ENCODE measurements at regions not wholly inside any gene's neighbourhood (a gene's known extent, or its start where the extent isn't known, plus 50 kb on each side); places are given as distances from the start of the nearest gene placed in this dataset.

DNA sequence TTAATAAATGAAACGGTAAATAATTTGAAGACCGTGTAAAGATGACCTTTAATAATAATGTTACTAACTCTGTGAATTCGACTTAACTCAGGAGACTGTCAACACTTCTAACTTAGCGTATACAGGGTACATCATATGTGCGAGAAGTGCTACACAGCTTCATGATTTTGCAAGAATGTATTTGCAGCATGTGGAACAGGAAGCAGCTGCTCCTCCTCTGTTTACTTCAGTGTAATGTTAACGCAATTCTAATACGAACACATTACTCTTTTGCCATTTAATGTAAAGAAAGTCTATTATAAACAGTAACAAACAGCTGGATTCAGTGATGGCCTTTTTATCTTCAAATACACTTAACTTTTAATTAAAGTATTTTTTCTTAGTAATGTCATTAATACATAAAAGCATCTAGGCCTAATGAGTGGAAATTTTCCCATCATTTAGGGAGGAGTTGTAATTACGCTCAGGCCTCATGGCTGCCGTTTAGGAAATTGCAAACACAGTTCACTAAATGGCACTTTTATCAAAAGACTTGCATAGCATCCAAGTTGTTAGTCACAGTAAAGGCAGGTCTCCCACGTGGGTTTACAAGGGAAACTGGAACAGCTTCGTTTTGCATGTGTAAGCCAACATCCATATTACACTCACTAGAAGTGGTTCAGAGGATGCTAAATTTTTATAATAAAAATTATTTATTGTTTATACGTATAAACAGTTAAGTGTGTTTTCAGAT, 635.7 kb downstream of the FBXO15 start:
- no peak for DNase-seq

DNA sequence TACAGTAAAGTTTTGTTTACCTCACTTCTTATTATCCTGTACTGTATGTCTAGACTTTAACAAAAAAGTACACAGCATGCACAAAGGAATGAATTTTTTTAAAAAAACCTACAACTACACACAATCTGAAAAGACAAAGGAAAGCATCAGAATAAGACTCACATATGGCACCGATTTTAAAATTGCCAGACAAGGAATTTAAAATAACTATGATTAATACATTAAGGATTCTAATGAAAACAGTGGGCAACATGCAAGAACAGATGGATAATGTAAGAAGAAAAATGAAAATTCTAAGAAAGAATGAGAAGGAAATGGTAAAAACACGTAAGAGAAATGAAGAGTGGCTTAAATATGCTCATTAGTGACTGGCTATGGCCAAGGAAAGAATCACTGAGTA, 638.2 kb downstream of the FBXO15 start:
- DNase-seq, result no peak

DNA sequence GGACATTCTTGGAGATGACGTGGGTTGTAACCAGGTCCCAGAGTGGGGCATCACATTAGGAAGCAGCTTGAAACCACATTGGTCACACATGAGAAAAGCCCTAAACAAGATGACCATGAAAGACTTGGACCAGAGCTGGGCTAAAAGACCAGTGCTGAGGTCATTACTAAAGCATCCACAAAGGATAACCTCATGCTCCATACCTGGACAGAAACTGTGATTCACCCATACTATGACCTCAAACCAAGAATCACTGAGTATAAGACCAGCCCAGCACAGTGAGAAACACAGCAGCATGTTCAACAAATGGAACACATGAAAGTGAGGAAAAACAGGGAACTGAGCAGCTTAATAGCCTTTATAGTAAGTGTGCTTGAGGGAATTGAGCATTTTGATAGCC, 635.5 kb upstream of the NETO1 start:
- no peak for DNase-seq

DNA sequence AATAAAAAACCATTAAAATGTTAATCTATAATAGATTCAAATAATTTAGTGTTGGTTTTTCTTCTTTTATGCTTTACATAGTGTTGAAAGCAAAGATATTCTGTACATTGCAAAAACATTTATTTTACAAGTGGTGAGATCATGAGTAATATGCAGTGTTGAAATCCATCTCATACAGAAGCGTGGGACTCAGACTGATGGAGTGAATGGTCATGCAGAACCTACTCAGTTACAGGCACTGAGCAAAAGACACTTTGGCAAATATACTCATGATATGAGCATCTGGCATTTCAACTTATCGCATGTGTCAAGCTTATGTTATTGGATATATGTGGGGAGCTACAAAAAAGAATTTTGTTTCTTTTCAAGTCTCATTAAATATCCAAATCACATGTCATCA, 620.2 kb upstream of the NETO1 start:
- no peak for DNase-seq

DNA sequence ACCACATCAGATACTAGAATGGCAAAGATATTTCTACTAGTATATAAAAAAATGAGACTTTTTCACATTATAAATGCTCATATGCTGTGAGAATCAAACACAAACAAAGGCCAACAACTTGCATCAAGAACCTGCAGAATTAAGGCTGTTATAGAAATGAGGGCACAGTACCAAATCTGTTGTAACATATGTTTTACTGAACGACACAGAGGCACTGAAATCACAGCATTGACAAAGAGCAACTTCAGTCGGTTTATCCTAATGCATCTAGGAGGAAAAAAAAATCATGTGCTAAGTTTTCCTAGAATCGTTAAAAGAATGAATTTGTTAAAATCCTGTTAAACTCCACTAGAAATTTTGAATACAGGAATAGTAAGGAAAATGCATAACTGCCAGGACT, 617.4 kb upstream of the NETO1 start:
- DNase-seq, result no peak

DNA sequence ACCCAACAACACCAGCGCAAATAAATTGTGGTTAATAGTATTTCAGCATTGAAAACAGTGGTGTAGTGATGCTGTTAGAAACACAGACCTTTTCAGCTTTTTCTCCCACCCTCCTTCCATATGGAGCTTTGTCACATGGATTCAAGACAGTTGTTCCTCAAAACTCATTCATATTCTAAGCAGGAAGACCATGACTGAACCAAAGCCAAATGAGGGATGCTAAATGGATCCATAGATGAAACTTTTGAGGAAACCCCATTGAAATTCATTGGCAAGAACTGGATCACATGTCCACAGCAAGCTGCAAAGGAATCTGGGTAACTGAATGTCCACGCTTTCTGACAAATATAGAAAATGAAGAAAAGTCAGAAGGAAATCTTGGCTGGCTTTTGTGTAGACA, 615.1 kb upstream of the NETO1 start:
- no peak for DNase-seq

DNA sequence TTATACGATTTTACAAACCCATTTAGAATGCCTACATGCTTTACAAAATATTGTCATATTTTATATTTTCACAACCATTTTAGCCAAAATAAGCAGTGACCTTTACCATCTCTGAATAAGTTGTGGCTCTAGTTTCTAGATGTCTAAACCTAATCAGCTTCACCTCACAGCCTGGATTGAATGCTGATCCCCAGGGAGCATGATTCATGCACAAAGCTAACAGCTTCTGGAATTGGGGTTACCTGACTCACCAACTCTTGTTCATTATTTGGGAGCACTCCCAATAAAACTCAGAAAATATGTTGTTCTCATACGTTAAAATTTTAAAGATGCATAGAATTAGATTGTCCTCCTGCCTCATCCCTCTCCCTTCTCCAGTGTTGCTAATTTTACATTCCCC, 611.7 kb upstream of the NETO1 start:
- DNase-seq, result no peak

DNA sequence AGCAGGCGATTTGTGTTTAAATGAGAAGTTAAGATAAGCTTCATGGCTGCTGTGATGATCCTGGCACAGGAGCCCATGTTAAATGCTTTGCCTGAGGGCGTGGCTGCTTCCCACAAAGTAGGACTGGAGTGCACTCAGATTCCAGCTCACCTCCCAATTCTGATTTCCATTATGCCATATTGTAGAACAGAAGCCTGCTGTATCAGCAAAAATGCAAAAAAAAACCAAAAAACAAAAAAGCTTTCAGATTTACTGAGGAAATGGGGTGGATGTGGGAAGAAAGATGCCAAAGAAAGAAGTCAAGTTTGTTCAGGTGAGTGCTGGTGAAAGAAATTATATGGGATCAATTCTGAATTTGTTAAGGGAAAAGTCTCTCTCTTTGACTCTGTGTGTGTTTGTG, 610.4 kb upstream of the NETO1 start:
- DNase-seq, result no peak

DNA sequence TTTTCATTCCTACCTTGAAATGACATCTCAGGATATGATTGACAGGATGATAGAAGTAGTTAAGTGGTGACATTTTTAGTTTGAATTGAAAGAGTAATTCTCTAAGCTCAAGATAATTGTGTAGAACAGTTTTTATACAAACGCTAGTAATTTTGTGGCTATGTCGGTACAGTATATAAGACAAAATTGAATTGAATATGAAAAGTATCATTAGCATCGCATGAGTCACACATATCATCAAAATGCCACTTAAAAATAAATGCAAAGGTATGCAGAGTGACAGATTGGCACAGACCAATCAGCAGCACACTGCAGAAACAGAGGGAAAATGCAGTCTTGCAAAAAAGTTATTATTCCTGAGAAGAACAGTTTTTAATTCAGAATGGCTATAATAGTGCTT, 608.2 kb upstream of the NETO1 start:
- DNase-seq, result no peak

DNA sequence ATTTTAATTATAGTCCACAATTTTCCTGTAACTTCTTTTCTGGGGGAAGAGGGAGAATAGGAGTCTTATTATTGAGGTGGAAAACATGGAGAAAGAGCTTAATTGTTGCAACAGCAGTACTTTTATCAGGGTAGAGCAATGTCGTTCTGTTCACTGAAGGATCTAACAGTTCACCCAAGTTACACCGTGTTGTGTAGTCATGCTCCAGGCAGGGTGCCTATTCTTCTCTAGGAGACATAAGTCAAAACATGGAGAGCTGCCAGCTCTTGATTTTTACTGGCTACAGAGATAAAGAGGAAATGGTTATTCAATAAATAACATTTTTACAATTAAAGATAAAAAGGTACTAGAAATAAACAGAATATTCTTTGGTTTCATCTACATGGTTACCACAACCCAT, 594.3 kb upstream of the NETO1 start:
- no peak for DNase-seq

DNA sequence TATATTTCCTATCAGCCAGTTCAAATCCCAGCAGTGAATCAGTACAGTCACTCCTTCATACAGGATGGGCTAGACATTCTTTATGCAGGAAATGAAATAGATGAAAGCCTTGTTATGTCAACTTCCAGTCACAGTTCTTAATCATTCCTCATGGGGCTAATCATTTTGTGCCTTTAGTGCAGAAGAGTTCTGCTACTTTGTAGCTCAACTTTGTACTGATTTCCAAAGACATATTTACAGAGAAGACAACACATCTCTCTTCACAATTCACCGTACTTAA, 593.9 kb upstream of the NETO1 start:
- DNase-seq, result no peak

DNA sequence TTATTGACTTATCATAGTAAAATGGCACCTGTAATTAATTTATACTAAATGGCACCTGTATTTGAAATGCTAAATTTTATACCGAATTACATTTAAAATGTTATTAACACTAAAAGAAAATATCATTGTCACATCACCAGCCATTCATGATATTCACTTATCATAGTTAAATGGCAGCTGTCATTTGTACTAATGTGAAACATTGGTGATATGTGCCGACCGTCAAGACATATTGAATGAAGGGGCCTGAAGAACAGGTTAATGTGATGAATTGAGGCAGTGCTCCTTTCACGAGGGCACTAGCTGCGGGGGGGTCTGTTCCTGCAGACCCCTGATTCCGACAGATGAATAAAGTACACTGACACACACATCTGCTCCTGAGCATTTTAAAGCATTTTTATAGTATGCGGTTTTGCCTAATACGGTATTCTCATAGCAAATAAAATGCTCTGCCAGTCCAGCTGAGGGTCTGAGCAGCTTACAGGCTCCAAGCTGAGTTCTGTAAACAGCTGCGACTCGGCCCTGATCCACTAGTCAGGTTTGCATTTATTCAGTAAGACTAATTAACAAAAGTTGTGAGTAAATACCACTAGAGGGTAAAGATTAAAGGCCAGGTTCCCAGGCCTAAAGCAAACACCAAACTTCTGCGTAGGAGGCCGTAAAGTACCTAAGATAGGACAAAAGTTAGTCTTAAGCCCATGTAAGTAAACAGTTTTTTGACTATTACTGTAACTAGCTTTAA, 593.4 kb upstream of the NETO1 start:
- DNase-seq, result no peak

DNA sequence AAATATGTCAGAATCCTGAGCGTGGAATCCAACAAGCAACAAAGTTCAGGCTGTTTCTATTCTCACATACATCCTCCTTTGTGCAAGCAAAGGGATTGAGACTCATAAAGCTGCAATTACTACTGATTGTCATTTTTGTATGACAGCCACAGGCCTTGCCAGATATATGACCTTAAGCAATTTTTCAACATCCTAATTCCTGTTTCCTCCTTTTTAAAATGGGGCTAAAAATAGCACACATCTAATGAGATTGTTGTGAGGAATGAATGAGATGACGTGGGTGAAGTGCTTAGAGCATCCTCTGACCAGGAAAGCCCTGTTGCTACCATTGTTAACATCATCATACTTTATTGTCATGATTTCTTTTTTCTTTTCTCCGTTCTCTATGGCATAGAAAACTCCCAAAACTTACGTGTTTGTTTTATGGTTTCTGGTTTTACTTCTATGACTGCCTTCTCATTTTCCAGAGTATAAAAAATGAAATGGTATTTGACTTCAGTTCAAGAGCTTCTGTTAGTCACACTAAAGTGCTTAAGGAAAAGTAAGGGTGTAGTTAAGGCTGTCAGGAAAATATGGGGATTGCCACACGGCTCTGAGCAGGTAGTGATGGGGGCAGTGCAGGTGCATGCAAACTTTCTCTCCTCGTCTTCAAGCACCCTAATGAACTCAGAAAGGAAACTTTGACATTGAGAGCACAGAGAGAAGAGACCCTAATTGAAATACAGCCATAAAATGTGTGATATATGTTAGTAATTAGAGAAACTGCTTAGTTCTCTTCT, 590.6 kb upstream of the NETO1 start:
- DNase-seq, result no peak

DNA sequence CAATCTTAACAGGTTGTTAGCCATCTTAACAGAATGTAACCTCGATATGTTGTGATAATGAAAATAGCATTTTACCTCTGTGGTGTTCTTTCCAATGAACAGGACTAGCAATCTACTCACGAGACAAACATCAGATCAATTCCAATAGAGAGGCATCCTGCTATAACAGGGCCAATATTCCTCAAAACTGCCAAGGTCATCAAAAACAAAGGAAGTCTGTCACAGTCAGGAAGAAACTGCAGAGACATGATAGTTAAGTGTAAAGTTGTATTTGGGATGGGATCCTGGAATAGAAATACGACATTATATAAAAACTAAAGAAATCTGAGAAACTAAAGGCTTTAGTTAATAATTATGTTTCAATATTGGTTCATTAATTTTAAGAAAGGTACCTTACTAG, 588.9 kb upstream of the NETO1 start:
- DNase-seq, result no peak

DNA sequence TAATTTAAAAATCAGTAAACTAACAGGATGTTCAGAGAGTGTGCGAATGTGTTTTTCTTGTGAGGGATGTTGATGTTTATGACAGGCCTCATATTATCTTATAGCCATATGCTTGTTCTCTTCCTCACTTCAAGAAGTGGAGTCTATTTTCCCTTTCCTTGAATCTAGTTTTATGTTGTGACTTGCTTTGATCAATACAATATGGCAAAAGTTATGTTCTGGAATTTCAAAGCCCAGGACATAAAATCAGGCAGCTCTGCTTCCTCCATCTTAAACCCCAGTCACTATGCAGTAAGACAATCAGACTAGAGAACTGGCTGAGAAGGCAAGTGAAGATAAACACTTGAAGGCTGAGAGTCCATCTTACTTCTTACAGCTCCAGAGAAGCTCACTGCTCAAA, 585.1 kb upstream of the NETO1 start:
- DNase-seq, result no peak

DNA sequence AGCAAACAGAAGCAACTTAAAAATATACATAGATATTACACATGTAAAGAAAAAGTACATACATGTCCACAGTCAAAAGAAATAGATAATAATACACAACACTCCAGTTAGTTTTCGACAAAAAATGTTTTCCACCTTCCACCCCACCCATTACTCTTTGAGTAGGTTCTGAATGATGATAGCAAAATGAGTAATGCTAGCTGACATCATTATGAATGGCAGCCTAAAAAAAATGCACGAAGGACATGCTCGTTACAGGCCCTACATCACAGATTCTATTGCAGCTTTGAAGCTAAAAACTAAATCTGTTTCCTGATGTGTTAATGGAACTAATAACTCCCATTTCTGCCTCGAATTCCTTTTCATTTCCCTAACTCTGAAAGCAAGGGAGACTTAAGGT, 578.7 kb upstream of the NETO1 start:
- no peak for DNase-seq

DNA sequence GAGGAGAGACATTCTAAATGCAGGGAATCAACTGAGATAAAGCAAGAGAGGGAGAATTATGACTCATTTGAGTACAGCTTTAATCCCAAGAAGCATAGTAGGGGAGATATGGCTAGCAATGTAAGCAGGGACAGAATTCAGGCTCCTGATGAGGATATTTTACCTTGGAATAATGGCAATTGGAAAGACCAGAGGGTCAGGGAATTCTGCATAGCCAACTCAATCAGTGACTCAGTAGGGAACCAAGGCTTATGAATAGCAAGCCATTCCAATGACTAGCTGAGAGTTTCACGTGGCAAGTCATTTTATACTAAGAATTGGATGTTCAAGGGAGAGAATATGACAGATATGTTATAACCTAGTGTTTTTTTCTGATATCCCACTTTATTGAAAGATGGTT, 563.8 kb upstream of the NETO1 start:
- no peak for DNase-seq

DNA sequence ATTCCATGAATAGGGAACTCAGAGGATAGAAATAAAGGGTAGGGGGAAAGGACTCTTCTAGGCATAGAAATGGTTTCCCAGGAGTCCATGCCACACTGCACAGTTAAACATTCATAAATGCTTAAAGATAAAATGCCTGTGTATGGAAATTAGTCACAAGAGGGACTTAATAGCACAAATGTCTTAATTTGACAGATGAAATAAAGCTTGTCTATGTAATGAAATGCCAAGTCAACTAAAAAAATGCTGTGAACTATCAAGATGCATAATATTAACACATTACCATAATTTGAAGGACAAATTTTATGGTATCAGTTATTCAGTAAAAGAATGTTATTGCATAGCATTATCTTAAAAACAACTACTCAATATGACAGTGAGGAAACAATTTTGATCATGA, 553.2 kb upstream of the NETO1 start:
- no peak for DNase-seq

DNA sequence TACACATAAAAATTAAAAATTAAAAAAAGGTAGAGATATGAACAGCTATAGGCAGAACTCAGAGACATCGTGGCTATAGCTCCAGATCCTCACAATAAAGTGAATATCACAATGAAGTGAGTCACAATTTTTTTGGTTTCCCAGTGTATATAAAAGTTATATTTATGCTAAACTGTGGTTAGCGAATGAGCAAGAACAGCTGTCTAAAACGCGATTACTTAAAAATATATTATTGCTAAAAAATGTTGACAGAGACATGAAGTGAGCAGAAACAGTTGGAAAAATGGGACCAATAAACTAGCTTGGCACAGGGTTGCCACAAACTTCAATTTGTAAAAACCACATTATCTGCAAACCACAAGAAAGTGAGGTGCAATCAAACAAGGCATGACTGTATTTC, 551.7 kb upstream of the NETO1 start:
- DNase-seq, result no peak

DNA sequence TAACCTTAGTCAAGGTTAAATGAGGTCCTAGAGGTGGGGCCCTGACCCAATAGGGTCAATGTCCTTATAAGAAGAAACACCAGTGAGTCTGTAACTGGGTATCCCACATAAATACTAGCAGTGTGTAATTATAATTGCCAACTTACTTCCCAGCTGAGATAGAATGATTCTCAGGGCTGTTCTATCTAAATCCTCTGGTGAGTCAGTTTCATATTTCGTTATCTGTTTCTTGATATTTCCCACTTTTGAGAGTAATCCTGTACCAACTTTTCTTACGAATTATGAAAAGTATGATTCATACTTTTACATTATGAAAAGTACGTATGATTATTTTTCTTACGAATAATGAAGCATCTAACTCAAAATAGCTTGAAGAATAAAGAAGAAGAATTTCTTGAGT, 546.8 kb upstream of the NETO1 start:
- DNase-seq, result no peak

DNA sequence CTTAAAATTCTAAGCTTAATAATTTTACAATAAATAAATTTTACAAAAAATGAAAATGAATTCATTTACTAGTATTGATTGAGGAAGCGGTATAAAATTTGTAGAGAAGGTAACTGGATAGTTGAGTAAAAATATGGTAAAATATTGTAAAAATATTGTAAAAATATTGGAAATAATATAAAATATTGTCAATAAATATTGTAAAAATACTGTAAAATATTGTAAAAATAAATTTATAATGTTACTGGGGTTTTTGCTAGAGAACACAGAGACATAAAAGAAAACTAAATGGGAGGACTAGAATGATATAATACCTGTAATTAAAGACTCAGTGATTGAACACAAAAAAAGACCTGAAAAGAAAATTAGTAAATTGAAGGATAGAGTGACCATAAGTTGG, 546.3 kb upstream of the NETO1 start:
- no peak for DNase-seq

DNA sequence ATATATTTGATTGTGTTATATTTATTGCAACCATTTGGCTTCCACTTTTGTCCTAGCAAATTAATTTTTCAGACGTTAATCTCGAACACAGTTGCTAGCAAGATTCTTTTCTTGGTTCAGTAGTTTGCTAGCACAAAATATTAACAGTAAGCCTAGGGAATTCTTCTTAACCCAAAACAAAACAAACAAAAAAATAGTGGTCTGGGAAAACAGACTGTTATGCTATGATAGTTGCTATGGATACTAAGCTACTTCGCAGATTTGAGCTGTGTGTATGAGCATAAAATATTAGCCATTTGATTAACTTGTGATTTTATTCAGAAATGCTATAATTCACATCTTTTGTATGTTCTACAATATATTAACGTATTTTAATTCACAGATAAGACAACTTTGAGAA, 541.5 kb upstream of the NETO1 start:
- no peak for DNase-seq

DNA sequence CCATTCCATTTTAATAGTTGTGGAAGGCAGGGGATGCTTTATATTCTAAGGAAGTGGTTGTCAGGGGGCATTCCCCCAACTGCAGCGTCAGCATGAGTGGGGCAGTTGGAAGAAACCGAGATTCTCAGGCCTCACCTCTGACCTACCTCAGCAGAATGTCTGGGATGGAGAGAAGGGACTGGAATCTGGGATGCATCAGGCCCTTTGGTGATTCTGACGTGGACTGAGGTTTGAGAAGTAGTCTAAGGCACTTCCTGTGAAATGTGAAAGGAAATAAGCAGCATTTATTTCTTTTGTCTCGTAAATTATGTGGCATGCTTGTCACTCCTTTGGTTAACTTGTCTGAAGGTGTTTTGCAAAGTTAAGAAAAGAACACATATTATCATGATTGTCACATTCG, 540.7 kb upstream of the NETO1 start:
- DNase-seq, result no peak

DNA sequence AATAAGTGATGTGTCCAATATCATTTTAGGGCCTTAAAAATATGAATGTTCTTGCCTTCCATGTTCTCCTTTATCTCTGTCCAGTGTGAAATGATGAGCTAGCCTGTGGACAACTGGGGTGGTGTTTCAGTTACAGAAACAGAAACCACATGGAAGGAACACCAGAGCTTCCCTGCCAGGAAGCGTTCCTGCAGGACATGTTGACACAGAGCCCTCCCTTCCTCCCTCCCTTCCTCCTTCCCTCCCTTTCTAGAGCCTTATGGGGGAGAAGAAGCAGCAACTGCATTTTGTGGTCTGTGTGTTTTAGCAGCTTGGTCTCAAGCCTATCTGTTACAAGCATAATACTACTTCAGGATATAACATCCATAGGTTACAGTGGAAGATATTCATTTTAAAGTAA, 539.7 kb upstream of the NETO1 start:
- no peak for DNase-seq

DNA sequence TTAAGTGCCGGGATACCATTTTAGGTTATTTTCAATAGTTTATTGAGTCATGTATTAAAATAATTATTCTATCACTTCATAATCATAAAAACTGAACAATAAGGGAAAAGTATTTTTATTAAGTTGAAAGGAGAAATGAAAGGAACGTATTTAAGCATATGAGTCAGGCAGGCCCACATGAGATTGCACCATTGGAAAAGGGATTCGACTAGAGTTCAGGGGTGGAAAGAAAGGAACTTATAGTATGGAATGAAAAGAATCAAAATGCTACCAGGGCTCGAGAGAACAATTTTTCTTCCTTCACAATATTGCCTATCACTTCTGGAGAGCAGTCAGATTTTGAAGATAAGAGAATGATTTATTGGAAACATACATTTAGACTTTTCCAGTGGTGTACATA, 516.5 kb upstream of the NETO1 start:
- DNase-seq, result no peak

Measured in GF-D8 (cell line).